ENCODE measurements at regions not wholly inside any gene's neighbourhood (a gene's known extent, or its start where the extent isn't known, plus 50 kb on each side); places are given as distances from the start of the nearest gene placed in this dataset.

GRCh38 chr10:4013651-4014121, 228.7 kb upstream of the KLF6 start:
- H3K27ac ChIP-seq: no peak overlapping the region
- intact Hi-C loops (cut with DNase I; ENCODE audit: low total_unique reads) (loop anchor here (10.0 kb wide), 1 partner anchor 1511 kb away; the partner anchor contains the start of gene CALML3), in situ Hi-C loops (cut with MboI; ENCODE audit: low pct_ligation_motif_present in 1 of 4, low pct_unique_long_range_greater_than_20kb in 1 of 4, low sequenced_read_pairs in 3 of 4) (no loop called here)
- H3K4me3 ChIP-seq: no peak overlapping the region
- no peaks in the 10 kb centered on the region for H3K36me3 ChIP-seq
- H3K4me1 ChIP-seq: no peaks in the 10 kb centered on the region
- TF ChIP-seq POLR2AphosphoS5 (IDR thresholded peaks at IDR 0.05): no peak
- no peaks in the 10 kb centered on the region for H3K27me3 ChIP-seq
- DNase-seq: no peak
- no peaks in the 10 kb centered on the region for H3K9me3 ChIP-seq
- 61 to 65% methylated on average over 3 to 13 of the region's 13 CpGs for WGBS, 2 donors (ENCODE audit: low coverage in 1 of 2)

- DNase-seq: no peak
- Histone ChIP-seq H3K4me3 (no peak overlapping the region), H3K4me1 (no peaks in the 10 kb centered on the region), H3K9me3 (no peaks in the 10 kb centered on the region), H3K27ac (no peak overlapping the region), H3K27me3 (no peaks in the 10 kb centered on the region), H3K36me3 (no peaks in the 10 kb centered on the region)
- in situ Hi-C loops (cut with MboI; ENCODE audit: low pct_ligation_motif_present in 1 of 4, low pct_unique_long_range_greater_than_20kb in 1 of 4, low sequenced_read_pairs in 3 of 4) (no loop called here), intact Hi-C loops (cut with DNase I; ENCODE audit: low total_unique reads) (loop anchor here (10.0 kb wide), 1 partner anchor 1512 kb away; the partner anchor contains the start of gene CALML3)
- TF ChIP-seq CTCF (IDR thresholded peaks at IDR 0.05) (no peak), EP300 (IDR thresholded peaks at IDR 0.05; ENCODE audit: low read depth) (no peak), POLR2AphosphoS5 (IDR thresholded peaks at IDR 0.05) (no peak), POLR2A (IDR thresholded peaks at IDR 0.05) (no peak)
- WGBS, 2 donors (ENCODE audit: low coverage in 1 of 2): 90 to 93% methylated on average over 2 of the region's 2 CpGs
Measured at GRCh38 chr10:4012848-4013247, 227.8 kb upstream of the KLF6 start.

- in situ Hi-C loops (cut with MboI; ENCODE audit: low pct_ligation_motif_present in 1 of 4, low pct_unique_long_range_greater_than_20kb in 1 of 4, low sequenced_read_pairs in 3 of 4) (no loop called here), intact Hi-C loops (cut with DNase I; ENCODE audit: low total_unique reads) (loop anchor here (10.0 kb wide), 1 partner anchor 1514 kb away; the partner anchor contains the start of gene CALML3)
- WGBS, 2 donors (ENCODE audit: low coverage in 1 of 2): 89 to 92% methylated on average over 4 of the region's 4 CpGs
- Histone ChIP-seq H3K9me3 (no peaks in the 10 kb centered on the region), H3K27me3 (no peaks in the 10 kb centered on the region), H3K36me3 (no peaks in the 10 kb centered on the region), H3K27ac (no peak overlapping the region), H3K4me1 (no peaks in the 10 kb centered on the region), H3K4me3 (no peak overlapping the region)
- DNase-seq: no peak
- TF ChIP-seq POLR2AphosphoS5 (IDR thresholded peaks at IDR 0.05): no peak
- no peak for TF ChIP-seq POLR2A (IDR thresholded peaks at IDR 0.05)
- no peak for TF ChIP-seq EP300 (IDR thresholded peaks at IDR 0.05; ENCODE audit: low read depth)
- no peak for TF ChIP-seq CTCF (IDR thresholded peaks at IDR 0.05)
Measured at GRCh38 chr10:4011136-4011812, 226.3 kb upstream of the KLF6 start.

GRCh38 chr10:4008676-4009382, 223.8 kb upstream of the KLF6 start:
- H3K9me3 ChIP-seq: no peaks in the 10 kb centered on the region
- no peak for TF ChIP-seq CTCF (IDR thresholded peaks at IDR 0.05)
- no peak for TF ChIP-seq EP300 (IDR thresholded peaks at IDR 0.05; ENCODE audit: low read depth)
- no peak for TF ChIP-seq POLR2A (IDR thresholded peaks at IDR 0.05)
- no peak for TF ChIP-seq POLR2AphosphoS5 (IDR thresholded peaks at IDR 0.05)
- H3K27ac ChIP-seq: no peak overlapping the region
- intact Hi-C loops (cut with DNase I; ENCODE audit: low total_unique reads) (no loop called here), in situ Hi-C loops (cut with MboI; ENCODE audit: low pct_ligation_motif_present in 1 of 4, low pct_unique_long_range_greater_than_20kb in 1 of 4, low sequenced_read_pairs in 3 of 4) (no loop called here)
- peaks cover 0 to 4% (median 0%) of the 10 kb centered on the region in 4 donors for H3K4me1 ChIP-seq
- 94 to 95% methylated on average over 3 to 7 of the region's 7 CpGs for WGBS, 2 donors (ENCODE audit: low coverage in 1 of 2)
- no peak overlapping the region for H3K4me3 ChIP-seq
- H3K36me3 ChIP-seq: no peaks in the 10 kb centered on the region
- DNase-seq: no peak
- no peaks in the 10 kb centered on the region for H3K27me3 ChIP-seq
